HepG2 (cell line): ENCODE measurements at regions not wholly inside any gene's neighbourhood (a gene's known extent, or its start where the extent isn't known, plus 50 kb on each side); places are given as distances from the start of the nearest gene placed in this dataset.

Experiments used
- ATAC-seq: fragments of 200-7000 bp; cut with Tn5 transposase; 3 replicates; pipeline ENCODE4 v1.9.1; 2020; ENCODE audit warnings: mild to moderate bottlenecking, moderate library complexity
- BruUV-seq: library from RNA; stranded (reverse); fragments of 400-500 nt; replicated peaks from 2 replicates; lab custom pipeline; 2021; lab: Mats Ljungman, UMichigan
- CTCF ChIA-PET: fragments of 300-600 bp; formaldehyde crosslinking; extraction: SDS; loops from one replicate; lab custom pipeline; 2021; ENCODE audit warnings: low total read pairs, inconsistent platforms, low intra/inter-chr PET ratio; lab: Yijun Ruan, JAX
- POLR2A ChIA-PET: fragments of 350-600 bp; sonication (Branson Sonifier 250); formaldehyde crosslinking; loops from one replicate; lab custom pipeline; 2020; ENCODE audit warnings: antibody characterized with exemption, inconsistent platforms; lab: Yijun Ruan, JAX
- DNase-seq: peaks from one replicate; pipeline ENCODE4 v3.0.0-alpha.2; 2015; ENCODE audit warnings: low spot score
- FAIRE-seq: peaks from 3 replicates; lab custom pipeline; 2011; peaks lifted over from hg19 to GRCh38; lab: Jason Lieb, UNC
- H2AFZ ChIP-seq: one replicate; pipeline ENCODE4 v1.6.1; 2011; ENCODE audit warnings: low read length, inconsistent platforms
- H3K27ac ChIP-seq: fragments of 300-600 bp; 3 replicates; pipeline ENCODE4 v1.8.0; 2011; ENCODE audit warnings: mixed run types, mild to moderate bottlenecking, mixed read lengths, low read length, inconsistent platforms; ENCODE audit not compliant: insufficient read depth; ENCODE audit errors: extremely low read length
- H3K27me3 ChIP-seq, 2 experiments: fragments of 200-600 bp in 1 of 2; 2 replicates in 1 of 2; 3 replicates in 1 of 2; pipeline versions ENCODE4 v1.6.0 to v1.8.0; 2011; ENCODE audit warnings: low read length in 2 of 2, mild to moderate bottlenecking in 2 of 2, moderate library complexity in 2 of 2, inconsistent platforms in 1 of 2; ENCODE audit not compliant: insufficient read depth in 2 of 2, control insufficient read depth in 1 of 2
- H3K36me3 ChIP-seq, 2 experiments: fragments of 200-600 bp in 1 of 2; replicated peaks in 1 of 2; 2 replicates in 1 of 2; 3 replicates in 1 of 2; pipeline versions ENCODE4 v1.5.1 to v1.8.0; 2011; ENCODE audit warnings: low read length in 2 of 2, inconsistent platforms in 1 of 2; ENCODE audit not compliant: insufficient read depth in 2 of 2, control insufficient read depth in 1 of 2
- H3K4me1 ChIP-seq: 2 replicates; pipeline ENCODE4 v1.5.1; 2012; ENCODE audit warnings: low read length, inconsistent platforms; ENCODE audit not compliant: insufficient read depth
- H3K4me2 ChIP-seq: 2 replicates; pipeline ENCODE4 v1.6.0; 2011; ENCODE audit warnings: low read depth, low read length, inconsistent platforms
- H3K4me3 ChIP-seq, 3 experiments: fragments of 200-600 bp in 1 of 3; sonication (generic), shearing (Covaris generic) in 1 of 3; replicated peaks in 1 of 3; 2 replicates each; pipeline ENCODE4 v1.5.1; 2011 to 2016; ENCODE audit warnings: low read length in 3 of 3, inconsistent platforms in 2 of 3, low read depth in 2 of 3, mild to moderate bottlenecking in 2 of 3, control low read depth in 1 of 3, mixed read lengths in 1 of 3; ENCODE audit not compliant: insufficient read depth in 1 of 3
- H3K79me2 ChIP-seq: one replicate; pipeline ENCODE4 v1.6.1; 2011; ENCODE audit warnings: low read length, inconsistent platforms; ENCODE audit not compliant: insufficient read depth
- H3K9ac ChIP-seq: 2 replicates; pipeline ENCODE4 v1.6.0; 2011; ENCODE audit warnings: mild to moderate bottlenecking, low read depth, low read length, inconsistent platforms; ENCODE audit not compliant: insufficient read depth
- H3K9me3 ChIP-seq: 2 replicates; pipeline ENCODE4 v1.5.1; 2012; ENCODE audit warnings: mild to moderate bottlenecking, low read length
- H4K20me1 ChIP-seq: 2 replicates; pipeline ENCODE4 v1.6.0; 2011; ENCODE audit warnings: inconsistent platforms, mild to moderate bottlenecking, low read length, moderate library complexity; ENCODE audit not compliant: insufficient read depth
- HMG20B ChIP-seq: conservative IDR thresholded peaks from 2 replicates; pipeline ENCODE4 v1.6.1; 2016; ENCODE audit warnings: missing genetic modification reagents, missing compliant biosample characterization
- HNF4A ChIP-seq: sonication (generic); formaldehyde crosslinking; IDR thresholded peaks from 2 replicates; pipeline ENCODE4 v1.4.0; 2020; ENCODE audit warnings: missing genetic modification reagents
- MEF2D ChIP-seq: sonication (generic); formaldehyde crosslinking; IDR thresholded peaks from 2 replicates; pipeline ENCODE4 v1.5.1; 2020; ENCODE audit warnings: mild to moderate bottlenecking, missing genetic modification reagents
- NR2F6 ChIP-seq, 2 experiments: IDR thresholded peaks; 2 replicates each; pipeline ENCODE4 v1.6.1; 2016; ENCODE audit warnings: antibody characterized with exemption in 1 of 2, mild to moderate bottlenecking in 1 of 2
- PHF20 ChIP-seq: sonication (generic); formaldehyde crosslinking; IDR thresholded peaks from 2 replicates; pipeline ENCODE4 v1.5.0; 2020; ENCODE audit warnings: mild to moderate bottlenecking, missing genetic modification reagents
- WGBS: methylation state at CpG from one replicate; pipeline ENCODE4 v1.1.6; 2017; ENCODE audit warnings: low lambda C conversion rate; 5-methylcytosine and 5-hydroxymethylcytosine counted together
- in situ Hi-C: cut with HindIII; loops from 2 replicates; pipeline ENCODE4 v1.10.0; 2017; ENCODE audit warnings: low pct_unique_long_range_greater_than_20kb; ENCODE audit not compliant: extremely low pct_ligation_motif_present
- intact Hi-C: fragments of 100-400 bp; cut with micrococcal nuclease; formaldehyde crosslinking; loops from one replicate; pipeline ENCODE4 v1.10.0; 2022; ENCODE audit not compliant: unreplicated experiment
- TF ChIP-seq, protein P1 (sequence below): sonication (generic); formaldehyde crosslinking; IDR thresholded peaks from 2 replicates; pipeline ENCODE4 v1.4.0; 2020; ENCODE audit warnings: missing genetic modification reagents

DNA sequence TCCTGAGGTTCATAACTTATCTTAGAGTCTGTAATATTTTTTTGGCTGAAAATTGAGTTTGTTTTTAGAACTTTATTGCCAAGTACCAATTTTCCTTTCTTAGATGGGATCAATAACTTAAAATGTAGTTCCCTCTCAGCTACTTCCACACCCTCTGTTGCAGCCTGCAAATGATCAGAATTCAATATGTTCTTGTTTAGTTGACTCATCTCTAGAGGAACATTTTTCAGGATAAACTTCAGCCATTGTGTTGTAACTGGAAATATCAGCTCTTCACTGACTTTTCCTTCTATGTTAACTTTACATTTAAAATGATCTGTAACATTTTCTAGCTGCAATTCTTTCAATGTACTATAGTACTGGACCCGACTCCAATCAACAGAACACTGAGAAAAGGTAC, 115.7 kb downstream of the ESM1 start (continued):
- TF ChIP-seq, protein P1, sequence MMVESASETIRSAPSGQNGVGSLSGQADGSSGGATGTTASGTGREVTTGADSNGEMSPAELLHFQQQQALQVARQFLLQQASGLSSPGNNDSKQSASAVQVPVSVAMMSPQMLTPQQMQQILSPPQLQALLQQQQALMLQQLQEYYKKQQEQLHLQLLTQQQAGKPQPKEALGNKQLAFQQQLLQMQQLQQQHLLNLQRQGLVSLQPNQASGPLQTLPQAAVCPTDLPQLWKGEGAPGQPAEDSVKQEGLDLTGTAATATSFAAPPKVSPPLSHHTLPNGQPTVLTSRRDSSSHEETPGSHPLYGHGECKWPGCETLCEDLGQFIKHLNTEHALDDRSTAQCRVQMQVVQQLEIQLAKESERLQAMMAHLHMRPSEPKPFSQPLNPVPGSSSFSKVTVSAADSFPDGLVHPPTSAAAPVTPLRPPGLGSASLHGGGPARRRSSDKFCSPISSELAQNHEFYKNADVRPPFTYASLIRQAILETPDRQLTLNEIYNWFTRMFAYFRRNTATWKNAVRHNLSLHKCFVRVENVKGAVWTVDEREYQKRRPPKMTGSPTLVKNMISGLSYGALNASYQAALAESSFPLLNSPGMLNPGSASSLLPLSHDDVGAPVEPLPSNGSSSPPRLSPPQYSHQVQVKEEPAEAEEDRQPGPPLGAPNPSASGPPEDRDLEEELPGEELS (CRISPR knock-in tag), result no peak

DNA sequence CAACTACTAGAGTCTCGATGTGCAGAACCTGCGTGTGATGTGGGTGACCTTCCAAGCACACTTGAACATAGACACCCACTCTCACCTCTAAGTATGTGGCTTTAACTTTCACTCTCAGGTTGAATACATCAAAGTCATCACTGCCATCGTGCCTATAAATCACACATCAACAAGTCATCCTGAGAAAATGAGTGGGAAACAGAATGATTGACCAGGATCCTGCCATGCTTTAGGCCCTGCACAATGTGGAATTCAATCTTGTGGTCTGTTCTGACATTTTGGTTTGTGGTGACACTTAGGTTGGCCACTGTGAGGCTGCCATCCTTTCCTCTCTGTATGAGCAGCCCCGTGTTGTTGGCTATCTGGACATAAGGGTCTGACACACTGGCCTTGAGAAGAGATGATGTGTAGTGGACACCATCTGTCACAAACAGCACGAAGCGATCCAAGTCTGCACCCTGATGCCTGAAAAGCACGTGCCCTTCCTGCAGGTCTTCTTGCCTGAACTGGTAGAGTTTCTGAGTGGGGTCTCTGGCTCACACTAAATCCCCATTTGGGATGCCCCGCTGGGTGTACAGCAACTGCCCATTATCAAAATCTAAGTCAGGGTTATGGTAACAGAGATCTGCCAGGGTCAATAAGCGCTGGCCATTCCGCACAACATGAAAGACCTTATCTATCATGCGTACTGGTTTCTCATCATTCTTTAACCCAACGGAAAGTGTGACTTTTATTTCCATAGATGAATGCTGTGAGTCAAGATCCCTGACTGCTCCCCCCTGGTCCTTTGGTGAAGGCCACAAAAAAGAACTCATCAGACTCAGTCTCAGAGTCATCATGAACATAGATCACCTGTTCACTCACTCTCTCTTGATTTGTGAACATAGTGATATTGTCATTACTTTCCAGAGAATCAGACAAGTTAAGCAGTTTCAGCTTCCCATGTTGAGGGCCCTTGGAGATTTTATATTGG, 116.6 kb downstream of the ESM1 start:
- H3K4me1 ChIP-seq, result no peaks in the 10 kb centered on the region
- no peak overlapping the region for H2AFZ ChIP-seq
- H3K9ac ChIP-seq, result no peak overlapping the region
- TF ChIP-seq HMG20B (CRISPR knock-in tag) (no peak), MEF2D (CRISPR knock-in tag) (no peak), HNF4A (CRISPR knock-in tag) (no peak), PHF20 (no peak), NR2F6 (IDR thresholded peaks at IDR 0.05) (no peak), NR2F6 (CRISPR knock-in tag; IDR thresholded peaks at IDR 0.05) (no peak)
- TF ChIP-seq, all 625 proteins: peak for 0
- POLR2A ChIA-PET, result no interaction called here
- no peak for ATAC-seq
- 0% methylated on average over 9 of the region's 12 CpGs for WGBS
- Histone ChIP-seq H3K27ac (no peak overlapping the region), H3K79me2 (no peaks in the 10 kb centered on the region), H3K9me3 (no peaks in the 10 kb centered on the region), H3K4me3 (no peak overlapping the region), H4K20me1 (no peaks in the 10 kb centered on the region), H3K36me3 (no peaks in the 10 kb centered on the region), H3K27me3 (peaks cover 0 to 4% of the 10 kb centered on the region in 2 experiments; a peak in 1 of 5 replicates), H3K4me2 (no peak overlapping the region)
- in situ Hi-C loops, result no loop called here
- FAIRE-seq, result no peak
- intact Hi-C loops, result no loop called here
- BruUV-seq, result no TSS peak
- no peak for DNase-seq
- CTCF ChIA-PET, result no interaction called here
